ENCODE measurements at regions not wholly inside any gene's neighbourhood (a gene's known extent, or its start where the extent isn't known, plus 50 kb on each side); places are given as distances from the start of the nearest gene placed in this dataset.

- intact Hi-C loops (cut with micrococcal nuclease), result no loop called here
- H3K18ac ChIP-seq (ENCODE audit: low read depth, low read length), result no peak overlapping the region
- no peaks in the 10 kb centered on the region for H3K27me3 ChIP-seq (ENCODE audit: control insufficient read depth, insufficient read depth, low read length)
- no peak overlapping the region for H3K4me2 ChIP-seq (ENCODE audit: low read depth, low read length)
- H4K20me1 ChIP-seq (ENCODE audit: insufficient read depth, low read length), result no peaks in the 10 kb centered on the region
- no peak for ATAC-seq (ENCODE audit: low read depth)
- no peak overlapping the region for H2AK5ac ChIP-seq (ENCODE audit: low read depth, low read length)
- in situ Hi-C loops (cut with MboI; ENCODE audit: low sequenced_read_pairs), result loop anchor here (25.0 kb wide), 1 partner anchor 1042 kb away; the partner anchor contains the start of genes TSPO2 and UNC5CL
- H2AK9ac ChIP-seq (replicated peaks; ENCODE audit: low read depth, low read length, poor library complexity), result no peak overlapping the region
- H3K4ac ChIP-seq (ENCODE audit: low read depth, low read length), result no peak overlapping the region
- no peaks in the 10 kb centered on the region for H3K79me1 ChIP-seq (ENCODE audit: low read depth in 1 of 2, low read length in 2 of 2)
- peaks cover 12% of the 10 kb centered on the region for H3K9me3 ChIP-seq (ENCODE audit: control insufficient read depth, insufficient read depth, low read length)
- H3K4me3 ChIP-seq (ENCODE audit: insufficient read depth, low read depth, low read length), result no peak overlapping the region
- no peak overlapping the region for H4K8ac ChIP-seq (ENCODE audit: low read depth in 2 of 2, low read length in 2 of 2)
- no peak overlapping the region for H4K5ac ChIP-seq (ENCODE audit: low read depth, low read length)
- TF ChIP-seq CHD1 (IDR thresholded peaks at IDR 0.05; ENCODE audit: low read depth, low read length), result no peak
- no TSS peak for BruUV-seq (replicated peaks)
- H2BK5ac ChIP-seq (ENCODE audit: low read depth, low read length, poor library complexity, severe bottlenecking), result no peak overlapping the region
- H3K9ac ChIP-seq (ENCODE audit: low read depth, low read length), result no peak overlapping the region
- dilution Hi-C loops (cut with HindIII; ENCODE audit: low sequenced_read_pairs, unreplicated experiment), result no loop called here
- 33% methylated on average over 1 of the region's 4 CpGs; no CpG with 5 or more reads in 1 of the 2 experiments for WGBS, 2 experiments (ENCODE audit: extremely low coverage in 2 of 2, insufficient read length in 1 of 2)
- no peak overlapping the region for H3K27ac ChIP-seq (ENCODE audit: insufficient read depth, low read length)
- no peak overlapping the region for H2BK120ac ChIP-seq (ENCODE audit: low read depth, low read length)
- no peak overlapping the region for H3K14ac ChIP-seq (replicated peaks; ENCODE audit: low read depth, low read length)
- ChIA-PET POLR2A (ENCODE audit: unreplicated experiment) (no interaction called here), CTCF (no interaction called here)
- no peak overlapping the region for H4K91ac ChIP-seq (ENCODE audit: insufficient read depth, low read depth, low read length)
- no peak overlapping the region for H3K23ac ChIP-seq (ENCODE audit: low read depth, low read length)
- no peaks in the 10 kb centered on the region for H3K36me3 ChIP-seq (ENCODE audit: control insufficient read depth, insufficient read depth, low read length)
- H2AFZ ChIP-seq (replicated peaks; ENCODE audit: low read length, poor library complexity), result no peak overlapping the region
- H3K9me1 ChIP-seq (ENCODE audit: insufficient read depth, low read length), result no peaks in the 10 kb centered on the region
- no peak overlapping the region for H3K56ac ChIP-seq (ENCODE audit: extremely low read depth, insufficient read depth, low read length)
- no peak for DNase-seq
- H2BK20ac ChIP-seq (ENCODE audit: low read depth, low read length), result no peak overlapping the region
- no peaks in the 10 kb centered on the region for H3K4me1 ChIP-seq (ENCODE audit: control insufficient read depth, insufficient read depth, low read length)
- H2BK15ac ChIP-seq (ENCODE audit: low read depth, low read length), result no peak overlapping the region
Measured at GRCh38 chr6:39995633-39996032, 61.4 kb upstream of the MOCS1 start.

Data from IMR-90 (cell line).